ENCODE measurements at regions not wholly inside any gene's neighbourhood (a gene's known extent, or its start where the extent isn't known, plus 50 kb on each side); places are given as distances from the start of the nearest gene placed in this dataset.
A peak's percentile ranks its signal among the peaks of the same experiment; 100 is the strongest.

GRCh38 chr6:48233063-48233462 is 122.1 kb upstream of the PTCHD4 start:
- Mint-ChIP-seq H3K4me1 (no peaks in the 10 kb centered on the region), H3K4me3 (no peak overlapping the region), H3K36me3 (ENCODE audit: low read depth) (no peaks in the 10 kb centered on the region), H3K9me3 (peaks cover 29% of the 10 kb centered on the region), H3K27me3 (ENCODE audit: low read depth) (no peaks in the 10 kb centered on the region), H3K27ac (no peak overlapping the region)
- TF ChIP-seq CTCF (IDR thresholded peaks at IDR 0.05; ENCODE audit: unreplicated experiment in 3 of 3) = no peak

GRCh38 chr6:48229841-48230240 is 118.8 kb upstream of the PTCHD4 start:
- H3K27ac Mint-ChIP-seq = no peak overlapping the region

GRCh38 chr6:48222241-48222640 is 111.2 kb upstream of the PTCHD4 start:
- H3K4me1 Mint-ChIP-seq = no peaks in the 10 kb centered on the region
- no peaks in the 10 kb centered on the region for H3K9me3 Mint-ChIP-seq
- H3K27ac Mint-ChIP-seq = peak overlapping the region in 2 of 3 experiments; percentile 24 to 34
- H3K4me3 Mint-ChIP-seq = no peak overlapping the region
- TF ChIP-seq CTCF (IDR thresholded peaks at IDR 0.05; ENCODE audit: unreplicated experiment in 3 of 3) = no peak
- no peaks in the 10 kb centered on the region for H3K27me3 Mint-ChIP-seq (ENCODE audit: low read depth)
- H3K36me3 Mint-ChIP-seq (ENCODE audit: low read depth) = no peaks in the 10 kb centered on the region

More at GRCh38 chr6:48229841-48230240, 118.8 kb upstream of the PTCHD4 start:
- H3K4me1 Mint-ChIP-seq = no peaks in the 10 kb centered on the region
- no peaks in the 10 kb centered on the region for H3K27me3 Mint-ChIP-seq (ENCODE audit: low read depth)
- no peak for TF ChIP-seq CTCF (IDR thresholded peaks at IDR 0.05; ENCODE audit: unreplicated experiment in 3 of 3)
- peaks cover under 1% of the 10 kb centered on the region for H3K9me3 Mint-ChIP-seq
- no peak overlapping the region for H3K4me3 Mint-ChIP-seq
- H3K36me3 Mint-ChIP-seq (ENCODE audit: low read depth) = no peaks in the 10 kb centered on the region

GRCh38 chr6:48213076-48213788 is 102.2 kb upstream of the PTCHD4 start:
- Mint-ChIP-seq H3K36me3 (ENCODE audit: low read depth) (no peaks in the 10 kb centered on the region), H3K4me1 (no peaks in the 10 kb centered on the region), H3K4me3 (no peak overlapping the region), H3K27ac (no peak overlapping the region), H3K27me3 (ENCODE audit: low read depth) (no peaks in the 10 kb centered on the region), H3K9me3 (peaks cover 8% of the 10 kb centered on the region)
- TF ChIP-seq CTCF (IDR thresholded peaks at IDR 0.05; ENCODE audit: unreplicated experiment in 3 of 3) = no peak

GRCh38 chr6:48212501-48212900 is 101.5 kb upstream of the PTCHD4 start:
- Mint-ChIP-seq H3K4me3 (no peak overlapping the region), H3K9me3 (peaks cover 8% of the 10 kb centered on the region), H3K27me3 (ENCODE audit: low read depth) (no peaks in the 10 kb centered on the region), H3K4me1 (no peaks in the 10 kb centered on the region), H3K36me3 (ENCODE audit: low read depth) (no peaks in the 10 kb centered on the region), H3K27ac (no peak overlapping the region)
- TF ChIP-seq CTCF (IDR thresholded peaks at IDR 0.05; ENCODE audit: unreplicated experiment in 3 of 3) = no peak

GRCh38 chr6:48206091-48206490 is 95.1 kb upstream of the PTCHD4 start:
- Mint-ChIP-seq H3K27me3 (ENCODE audit: low read depth) (no peaks in the 10 kb centered on the region), H3K36me3 (ENCODE audit: low read depth) (no peaks in the 10 kb centered on the region), H3K9me3 (peaks cover 13% of the 10 kb centered on the region), H3K4me1 (peaks cover under 1% of the 10 kb centered on the region), H3K4me3 (no peak overlapping the region), H3K27ac (peak overlapping the region; percentile 7 to 31 (median 19))
- no peak for TF ChIP-seq CTCF (IDR thresholded peaks at IDR 0.05; ENCODE audit: unreplicated experiment in 3 of 3)

Measured in nephron (organoid).